KBM-7 (cell line): ENCODE measurements at regions not wholly inside any gene's neighbourhood (a gene's known extent, or its start where the extent isn't known, plus 50 kb on each side); places are given as distances from the start of the nearest gene placed in this dataset.

Source experiments
- DNase-seq: peaks from one replicate; pipeline ENCODE4 v3.0.0-alpha.2; 2015
- in situ Hi-C: fragments of 300-500 bp; cut with MboI; formaldehyde crosslinking; loops from 2 replicates; pipeline ENCODE4 v1.14.3; 2020; ENCODE audit warnings: low sequenced_read_pairs, low pct_unique_long_range_greater_than_20kb, mixed read lengths

- in situ Hi-C loops: no loop called here
These were observed 262.4 kb upstream of the PKDCC start for GRCh38 chr2:41785251-41786022.

GRCh38 chr2:41791523-41791922 lies 256.3 kb upstream of the PKDCC start:
- DNase-seq: peak; percentile 20
- in situ Hi-C loops: no loop called here

More at GRCh38 chr2:41785251-41786022, 262.4 kb upstream of the PKDCC start:
- no peak for DNase-seq

GRCh38 chr2:41803361-41803760 lies 244.5 kb upstream of the PKDCC start:
- in situ Hi-C loops: no loop called here
- DNase-seq: no peak

GRCh38 chr2:41806286-41806685 lies 241.5 kb upstream of the PKDCC start:
- DNase-seq: no peak
- in situ Hi-C loops: no loop called here

- in situ Hi-C loops: no loop called here
- no peak for DNase-seq
These were observed 226.7 kb upstream of the PKDCC start for GRCh38 chr2:41821167-41821566.

GRCh38 chr2:41826921-41827320 lies 220.9 kb upstream of the PKDCC start:
- in situ Hi-C loops: no loop called here
- no peak for DNase-seq

- DNase-seq: no peak
- in situ Hi-C loops: no loop called here
These were observed 220.4 kb upstream of the PKDCC start for GRCh38 chr2:41827354-41827971.

GRCh38 chr2:41828052-41828643 lies 219.7 kb upstream of the PKDCC start:
- no peak for DNase-seq
- in situ Hi-C loops: no loop called here

GRCh38 chr2:41829052-41829451 lies 218.8 kb upstream of the PKDCC start:
- DNase-seq: no peak
- in situ Hi-C loops: no loop called here

- no peak for DNase-seq
- in situ Hi-C loops: no loop called here
These were observed 217.2 kb upstream of the PKDCC start for GRCh38 chr2:41830600-41830999.

GRCh38 chr2:41832218-41832617 lies 215.6 kb upstream of the PKDCC start:
- no peak for DNase-seq
- in situ Hi-C loops: no loop called here

GRCh38 chr2:41835401-41835800 lies 212.4 kb upstream of the PKDCC start:
- DNase-seq: no peak
- in situ Hi-C loops: no loop called here

GRCh38 chr2:41836948-41837347 lies 210.9 kb upstream of the PKDCC start:
- peak; percentile 49 for DNase-seq
- in situ Hi-C loops: no loop called here

GRCh38 chr2:41837610-41838009 lies 210.2 kb upstream of the PKDCC start:
- no peak for DNase-seq
- in situ Hi-C loops: no loop called here

GRCh38 chr2:41840702-41841551 lies 206.9 kb upstream of the PKDCC start:
- DNase-seq: peak; percentile 96
- in situ Hi-C loops: no loop called here

GRCh38 chr2:41846962-41847361 lies 200.9 kb upstream of the PKDCC start:
- no peak for DNase-seq
- in situ Hi-C loops: no loop called here

GRCh38 chr2:41847744-41848441 lies 199.9 kb upstream of the PKDCC start:
- in situ Hi-C loops: no loop called here
- DNase-seq: no peak

GRCh38 chr2:41851554-41851953 lies 196.3 kb upstream of the PKDCC start:
- in situ Hi-C loops: loop anchor here (25.0 kb wide), 1 partner anchor 461 kb away; no protein-coding TSS in a partner anchor
- no peak for DNase-seq
